Colon (tissue), 2 donors: ENCODE measurements at regions not wholly inside any gene's neighbourhood (a gene's known extent, or its start where the extent isn't known, plus 50 kb on each side); places are given as distances from the start of the nearest gene placed in this dataset.
"Not testable (repeated sequence)": the region's sequence is repeated elsewhere in the genome, so short reads cannot be mapped to it uniquely, and the experiment has no call there.

Experiments used
- FAIRE-seq: peaks from 2 replicates; lab custom pipeline; 2012; peaks lifted over from hg19 to GRCh38; lab: Jason Lieb, UNC
- donor health status: control.
- donor health status: control.

DNA sequence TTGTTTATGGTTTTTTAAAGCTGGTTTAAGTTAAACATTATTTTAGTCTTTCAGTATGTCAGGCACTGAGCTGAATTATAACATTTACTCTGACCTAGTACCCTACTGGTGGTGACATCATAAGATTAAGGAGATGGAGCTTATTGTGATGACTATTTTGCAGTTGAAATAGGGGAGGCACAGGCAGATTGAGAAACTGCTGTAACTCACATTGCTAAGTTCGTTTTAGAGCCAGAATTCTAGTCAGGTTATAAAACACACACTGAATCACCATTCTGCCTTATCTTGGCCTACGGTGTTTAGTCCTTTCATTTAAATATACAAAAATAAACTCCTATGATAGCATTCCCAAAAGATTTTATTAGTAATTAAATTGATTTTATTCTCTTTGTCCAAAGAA, 584.1 kb downstream of the TFAP2A start:
- FAIRE-seq: no peak

DNA sequence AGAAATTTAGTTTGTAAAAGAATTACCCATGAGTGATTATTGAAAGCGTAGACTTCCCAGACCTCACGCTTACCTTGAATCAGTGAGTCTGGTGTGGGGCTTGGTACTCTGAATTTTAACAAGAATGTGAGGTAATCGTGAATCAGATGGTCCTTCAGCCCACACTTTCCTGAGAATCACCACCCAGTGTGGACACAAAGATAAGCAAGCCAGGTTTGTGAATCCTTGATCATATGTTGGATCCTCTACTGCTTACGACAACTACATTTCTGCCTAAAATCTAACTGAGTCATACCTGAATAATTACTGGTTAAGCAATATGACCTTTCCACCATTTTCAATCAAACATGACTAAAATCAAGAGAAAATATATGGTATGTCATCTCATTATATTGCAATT, 589.3 kb downstream of the TFAP2A start:
- no peak for FAIRE-seq

GRCh38 chr6:9810727-9811126, 604.1 kb downstream of the TFAP2A start:
- not testable (repeated sequence) for FAIRE-seq

DNA sequence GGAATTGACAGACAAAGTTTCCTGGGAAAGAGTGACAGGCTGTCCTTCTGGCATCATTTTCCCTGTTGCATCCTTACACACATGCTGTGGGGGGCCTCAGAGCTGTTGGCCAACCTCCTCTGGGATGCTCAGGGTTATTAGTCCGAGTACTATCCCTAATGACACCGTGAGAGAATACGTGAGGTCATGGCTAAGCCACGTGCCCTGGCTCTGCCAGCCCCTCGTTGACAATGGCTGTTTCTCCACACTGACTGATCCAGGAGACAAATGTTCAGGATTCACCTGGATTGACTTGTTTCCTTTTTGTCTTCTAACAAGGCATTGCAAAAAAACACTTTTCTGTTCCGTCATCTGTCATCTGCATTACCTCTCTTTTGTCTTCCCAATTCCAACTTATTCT, 604.6 kb downstream of the TFAP2A start:
- FAIRE-seq: no peak

GRCh38 chr6:9806195-9806594, 608.7 kb downstream of the TFAP2A start:
- FAIRE-seq: no peak

- no peak for FAIRE-seq
These were observed 613.6 kb downstream of the TFAP2A start for GRCh38 chr6:9801249-9801754.

DNA sequence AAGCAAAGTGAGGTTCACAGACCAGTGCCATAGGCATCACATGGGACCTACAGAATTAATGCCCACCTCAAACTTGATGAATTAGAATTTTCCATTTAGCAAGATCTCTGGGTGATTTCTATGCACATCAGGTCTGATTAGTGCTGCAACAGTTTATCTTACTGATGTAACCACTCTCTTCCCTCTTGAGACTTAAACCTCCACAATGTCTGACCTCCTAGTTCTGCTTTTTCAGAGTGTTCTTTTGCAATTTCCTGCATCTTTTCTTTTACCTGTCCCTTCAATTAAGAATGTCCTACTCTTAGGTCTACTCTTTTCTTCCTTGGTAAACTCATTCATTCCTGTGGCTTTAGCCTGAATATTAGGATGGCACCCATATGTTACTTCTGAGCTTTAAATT, 615.3 kb downstream of the TFAP2A start:
- no peak for FAIRE-seq

GRCh38 chr6:9796827-9797226, 618.0 kb downstream of the TFAP2A start:
- no peak for FAIRE-seq

GRCh38 chr6:9795880-9796279, 619.0 kb downstream of the TFAP2A start:
- no peak for FAIRE-seq

DNA sequence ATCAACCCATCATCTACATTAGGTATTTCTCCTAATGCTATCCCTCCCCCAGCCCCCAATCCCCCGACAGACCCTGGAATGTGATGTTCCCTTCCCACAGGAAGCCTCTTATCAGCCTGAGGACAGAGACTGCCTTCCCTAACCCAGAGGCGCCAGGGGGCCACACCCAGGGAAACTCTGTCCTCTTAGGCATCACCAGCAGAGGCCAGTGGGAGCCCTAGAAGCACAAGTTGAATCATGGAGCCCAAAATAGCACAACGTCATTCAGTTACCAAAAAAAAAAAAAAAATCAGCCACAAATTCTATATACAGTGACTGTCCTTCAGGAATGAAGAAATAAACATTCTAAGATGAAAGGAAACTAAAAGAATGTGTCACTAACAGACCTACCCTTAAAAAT, 625.7 kb downstream of the TFAP2A start:
- FAIRE-seq: no peak

DNA sequence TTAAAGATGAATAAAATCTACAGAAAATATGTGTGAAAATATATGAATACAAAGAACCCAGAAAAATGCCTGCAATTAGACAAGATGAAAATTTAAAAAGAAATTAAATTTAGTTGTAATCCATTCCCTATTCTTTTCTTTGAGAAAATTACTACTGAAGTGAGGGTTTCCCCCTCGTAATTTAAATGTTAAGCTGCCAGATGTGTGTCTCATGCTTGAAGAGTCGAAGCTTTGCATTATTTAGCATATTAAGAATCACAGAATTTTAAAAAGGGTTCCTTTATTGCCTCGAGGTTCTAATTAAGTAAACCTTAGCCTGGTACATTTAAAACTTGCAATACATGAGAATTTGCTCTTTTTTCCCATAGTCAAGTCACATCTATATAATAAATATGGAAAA, 630.1 kb downstream of the TFAP2A start:
- no peak for FAIRE-seq

DNA sequence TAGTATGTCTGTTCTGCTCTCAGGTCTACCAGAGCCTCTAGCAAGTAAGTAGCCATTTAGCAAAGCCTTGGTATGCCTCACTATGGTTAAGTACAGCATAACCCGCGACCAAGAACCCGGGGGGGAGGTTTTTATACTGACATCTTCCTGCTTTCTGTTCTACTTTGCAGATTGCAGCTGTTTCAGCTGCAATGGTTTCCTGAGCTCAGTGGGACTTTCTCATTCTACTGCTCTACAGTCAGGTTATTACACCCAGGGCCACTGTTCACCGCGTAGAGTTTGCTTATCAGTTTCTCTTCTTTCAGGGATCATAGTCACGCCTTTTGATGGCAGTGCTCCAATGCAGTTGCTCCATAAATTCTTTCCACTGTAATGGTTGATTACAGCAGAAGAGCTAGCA, 631.3 kb downstream of the TFAP2A start:
- no peak for FAIRE-seq

- FAIRE-seq: no peak
These were observed 648.5 kb downstream of the TFAP2A start for GRCh38 chr6:9766240-9766915.

GRCh38 chr6:9761220-9761619, 653.7 kb downstream of the TFAP2A start:
- FAIRE-seq: no peak

- no peak for FAIRE-seq
These were observed 660.4 kb downstream of the TFAP2A start for GRCh38 chr6:9754515-9754914.

DNA sequence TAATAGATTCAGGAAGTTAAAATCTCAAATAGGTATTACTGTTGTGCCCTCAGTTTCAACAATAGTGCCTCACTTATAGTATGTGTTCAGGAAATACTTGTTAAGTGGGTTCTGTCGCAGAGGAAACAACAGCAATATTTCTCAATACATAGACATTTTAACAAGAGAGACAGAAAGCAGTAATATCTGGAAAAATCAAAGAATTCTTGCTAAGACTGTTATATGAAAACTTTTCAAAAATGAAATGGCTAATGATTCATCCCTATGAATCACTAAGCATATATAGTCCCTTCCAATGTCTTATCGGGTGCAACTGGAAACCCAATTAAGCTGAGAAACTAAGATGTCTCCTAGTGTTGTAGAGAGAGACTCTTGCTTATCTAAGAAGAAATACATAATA, 668.9 kb downstream of the TFAP2A start:
- FAIRE-seq: no peak

DNA sequence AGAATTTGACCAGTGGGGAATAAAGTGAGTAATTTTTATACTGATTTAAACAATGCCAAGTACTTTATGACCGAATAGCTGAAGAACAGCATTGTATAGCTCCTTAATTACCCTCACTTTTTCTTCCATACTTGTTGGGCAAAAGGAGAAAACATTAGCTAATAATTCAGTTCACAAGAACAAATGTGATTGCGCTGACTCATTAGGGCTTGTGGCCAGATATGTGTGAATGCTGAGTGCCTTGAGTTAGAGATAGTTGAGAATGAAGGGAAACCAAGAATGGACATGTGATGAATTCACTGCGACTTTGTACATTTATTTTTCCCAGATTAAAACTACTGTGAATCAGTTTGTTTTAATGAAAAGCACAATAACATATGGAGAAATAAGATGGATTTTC, 669.4 kb downstream of the TFAP2A start:
- no peak for FAIRE-seq

- FAIRE-seq: no peak
These were observed 670.8 kb downstream of the TFAP2A start for GRCh38 chr6:9744119-9744518.

DNA sequence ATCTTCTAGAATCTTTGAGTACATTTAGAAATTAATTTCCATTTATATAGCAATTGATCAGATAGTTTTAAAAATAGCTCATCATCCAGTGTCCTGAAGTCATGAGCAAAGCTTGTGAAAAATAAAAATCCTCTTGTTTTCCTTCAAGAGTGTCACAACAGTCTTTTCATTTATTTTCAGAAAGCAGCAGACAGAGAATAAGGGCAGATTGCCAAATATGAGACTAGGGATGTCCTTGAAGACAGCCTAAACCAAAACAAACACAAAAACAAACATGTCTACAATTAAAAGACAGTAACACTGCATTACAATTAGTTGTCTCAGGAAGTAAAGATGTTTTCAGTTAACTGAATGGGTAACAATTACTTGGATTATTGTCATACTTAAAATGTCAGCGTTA, 682.8 kb downstream of the TFAP2A start:
- no peak for FAIRE-seq

- FAIRE-seq: not testable (repeated sequence)
These were observed 689.1 kb downstream of the TFAP2A start for GRCh38 chr6:9725776-9726175.

GRCh38 chr6:9717568-9717967, 697.3 kb downstream of the TFAP2A start:
- FAIRE-seq: no peak

- FAIRE-seq: no peak
These were observed 703.5 kb downstream of the TFAP2A start for GRCh38 chr6:9711365-9711764.

DNA sequence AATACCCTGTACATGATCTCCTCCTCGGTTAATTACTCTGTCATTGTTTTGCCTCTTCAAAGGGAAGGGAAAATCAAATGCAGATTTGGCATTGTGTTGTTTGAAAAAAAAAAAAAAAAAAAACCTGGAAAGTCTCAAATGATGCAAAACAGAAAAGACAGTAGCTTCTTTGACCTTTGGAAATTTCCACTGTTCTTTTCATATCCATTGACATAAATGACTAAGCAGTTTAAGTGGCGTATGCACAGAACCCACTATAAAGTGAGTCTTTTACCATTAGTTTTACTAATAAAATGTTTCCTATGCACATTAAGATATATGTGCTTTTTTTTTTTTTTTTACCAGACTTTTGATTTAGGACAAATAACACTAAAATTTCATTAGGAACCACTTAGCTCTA, 704.3 kb downstream of the TFAP2A start:
- FAIRE-seq: no peak

GRCh38 chr6:9708600-9708999, 706.3 kb downstream of the TFAP2A start:
- FAIRE-seq: no peak

- no peak for FAIRE-seq
These were observed 709.9 kb downstream of the TFAP2A start for GRCh38 chr6:9704989-9705388.
